ENCODE measurements at regions not wholly inside any gene's neighbourhood (a gene's known extent, or its start where the extent isn't known, plus 50 kb on each side); places are given as distances from the start of the nearest gene placed in this dataset.

GRCh38 chr18:1797235-1797634 is 774.1 kb downstream of the METTL4 start:
- Histone ChIP-seq H3K4me1 (no peaks in the 10 kb centered on the region), H3K9me3 (peaks cover 0 to 10% of the 10 kb centered on the region in 2 donors), H3K27me3 (no peaks in the 10 kb centered on the region), H3K27ac (no peak overlapping the region), H3K36me3 (no peaks in the 10 kb centered on the region), H3K4me3 (no peak overlapping the region)
- TF ChIP-seq POLR2A (IDR thresholded peaks at IDR 0.05) (no peak), POLR2AphosphoS5 (IDR thresholded peaks at IDR 0.05) (no peak), CTCF (IDR thresholded peaks at IDR 0.05) (no peak)
- intact Hi-C loops (cut with DNase I; ENCODE audit: low total_unique reads) = no loop called here
- no peak for DNase-seq (ENCODE audit: low spot score in 2 of 2)

- DNase-seq (ENCODE audit: low spot score in 2 of 2) = no peak
Observed at GRCh38 chr18:1805521-1805920, 765.8 kb downstream of the METTL4 start.

GRCh38 chr18:1806884-1807615 is 764.3 kb downstream of the METTL4 start:
- Histone ChIP-seq H3K36me3 (no peaks in the 10 kb centered on the region), H3K27ac (no peak overlapping the region), H3K4me1 (no peaks in the 10 kb centered on the region), H3K9me3 (peaks cover 0 to 6% of the 10 kb centered on the region in 2 donors), H3K4me3 (no peak overlapping the region), H3K27me3 (no peaks in the 10 kb centered on the region)
- TF ChIP-seq CTCF (IDR thresholded peaks at IDR 0.05) (no peak), POLR2AphosphoS5 (IDR thresholded peaks at IDR 0.05) (no peak), POLR2A (IDR thresholded peaks at IDR 0.05) (no peak)
- no peak for DNase-seq (ENCODE audit: low spot score in 2 of 2)
- intact Hi-C loops (cut with DNase I; ENCODE audit: low total_unique reads) = no loop called here

More at GRCh38 chr18:1805521-1805920, 765.8 kb downstream of the METTL4 start:
- no peaks in the 10 kb centered on the region for H3K4me1 ChIP-seq
- H3K4me3 ChIP-seq = no peak overlapping the region
- TF ChIP-seq POLR2AphosphoS5 (IDR thresholded peaks at IDR 0.05) (no peak), POLR2A (IDR thresholded peaks at IDR 0.05) (no peak), CTCF (IDR thresholded peaks at IDR 0.05) (no peak)
- H3K27me3 ChIP-seq = no peaks in the 10 kb centered on the region
- no peaks in the 10 kb centered on the region for H3K9me3 ChIP-seq
- intact Hi-C loops (cut with DNase I; ENCODE audit: low total_unique reads) = no loop called here
- H3K27ac ChIP-seq = no peak overlapping the region
- no peaks in the 10 kb centered on the region for H3K36me3 ChIP-seq

- intact Hi-C loops (cut with DNase I; ENCODE audit: low total_unique reads) = no loop called here
- DNase-seq (ENCODE audit: low spot score in 2 of 2) = no peak
Observed at GRCh38 chr18:1811282-1811681, 760.0 kb downstream of the METTL4 start.

More at GRCh38 chr18:1811282-1811681, 760.0 kb downstream of the METTL4 start:
- Histone ChIP-seq H3K27me3 (no peaks in the 10 kb centered on the region), H3K4me3 (no peak overlapping the region), H3K9me3 (peaks cover 0 to 9% of the 10 kb centered on the region in 2 donors), H3K27ac (no peak overlapping the region), H3K36me3 (no peaks in the 10 kb centered on the region), H3K4me1 (no peaks in the 10 kb centered on the region)
- TF ChIP-seq CTCF (IDR thresholded peaks at IDR 0.05) (no peak), POLR2AphosphoS5 (IDR thresholded peaks at IDR 0.05) (no peak)

All from breast epithelium (tissue), 4 donors.